ENCODE measurements at regions not wholly inside any gene's neighbourhood (a gene's known extent, or its start where the extent isn't known, plus 50 kb on each side); places are given as distances from the start of the nearest gene placed in this dataset.

GRCh38 chr18:26768385-26768784 is 97.1 kb downstream of the AQP4 start:
- H3K79me2 ChIP-seq (ENCODE audit: control insufficient read depth, insufficient read depth, low read length): no peaks in the 10 kb centered on the region
- intact Hi-C loops (cut with micrococcal nuclease): no loop called here
- no peak overlapping the region for H3K27ac ChIP-seq (ENCODE audit: insufficient read depth, low read depth, low read length)
- DNase-seq (ENCODE audit: low read depth, low spot score): no peak
- dilution Hi-C loops (cut with MboI; ENCODE audit: extremely low pct_ligation_motif_present, low sequenced_read_pairs): no loop called here
- CTCF ChIA-PET: no interaction called here
- no peak overlapping the region for H2AFZ ChIP-seq (ENCODE audit: low read depth, low read length)
- FAIRE-seq: no peak
- H4K20me1 ChIP-seq (replicated peaks; ENCODE audit: control insufficient read depth, extremely low read depth, insufficient read depth, low read length): no peaks in the 10 kb centered on the region
- no peak overlapping the region for H3K9ac ChIP-seq (replicated peaks; ENCODE audit: extremely low read depth, insufficient read depth, low read length)
- POLR2A ChIA-PET: no interaction called here
- no peaks in the 10 kb centered on the region for H3K4me1 ChIP-seq (ENCODE audit: control insufficient read depth, extremely low read depth, insufficient read depth, low read length)
- no peaks in the 10 kb centered on the region for H3K9me3 ChIP-seq (replicated peaks; ENCODE audit: control insufficient read depth, insufficient read depth, low read length)
- H3K9me1 ChIP-seq (replicated peaks; ENCODE audit: control insufficient read depth, extremely low read depth, insufficient read depth, low read length): no peaks in the 10 kb centered on the region
- H3K27me3 ChIP-seq (ENCODE audit: control insufficient read depth in 2 of 2, insufficient read depth in 2 of 2, low read length in 2 of 2): no peaks in the 10 kb centered on the region
- no peaks in the 10 kb centered on the region for H3K36me3 ChIP-seq (ENCODE audit: control insufficient read depth in 2 of 2, extremely low read depth in 1 of 2, insufficient read depth in 2 of 2, low read length in 2 of 2)
- no peak overlapping the region for H3K4me2 ChIP-seq (ENCODE audit: insufficient read depth, low read length)
- no peak overlapping the region for H3K4me3 ChIP-seq (replicated peaks in 1 of 3; ENCODE audit: insufficient read depth in 1 of 3, low read depth in 1 of 3, low read length in 3 of 3)
- TF ChIP-seq POLR2A (IDR thresholded peaks at IDR 0.05; ENCODE audit: low read depth, low read length): no peak
- no peak for TF ChIP-seq MYC (IDR thresholded peaks at IDR 0.05; ENCODE audit: low read depth, low read length)
- no peak for TF ChIP-seq JUN (IDR thresholded peaks at IDR 0.05; ENCODE audit: borderline replicate concordance, insufficient read depth, insufficient read length, low read depth)
- no peak for TF ChIP-seq POLR2AphosphoS5 (IDR thresholded peaks at IDR 0.05; ENCODE audit: insufficient read depth, low read depth, low read length)
- no TSS peak for BruUV-seq (replicated peaks)

GRCh38 chr18:26765498-26765897 is 100.0 kb downstream of the AQP4 start:
- Histone ChIP-seq H2AFZ (ENCODE audit: low read depth, low read length) (no peak overlapping the region), H3K27me3 (ENCODE audit: control insufficient read depth in 2 of 2, insufficient read depth in 2 of 2, low read length in 2 of 2) (no peaks in the 10 kb centered on the region), H3K9me3 (replicated peaks; ENCODE audit: control insufficient read depth, insufficient read depth, low read length) (no peaks in the 10 kb centered on the region), H3K4me1 (ENCODE audit: control insufficient read depth, extremely low read depth, insufficient read depth, low read length) (no peaks in the 10 kb centered on the region), H3K9ac (replicated peaks; ENCODE audit: extremely low read depth, insufficient read depth, low read length) (no peak overlapping the region), H3K4me3 (replicated peaks in 1 of 3; ENCODE audit: insufficient read depth in 1 of 3, low read depth in 1 of 3, low read length in 3 of 3) (no peak overlapping the region), H3K4me2 (ENCODE audit: insufficient read depth, low read length) (no peak overlapping the region), H3K9me1 (replicated peaks; ENCODE audit: control insufficient read depth, extremely low read depth, insufficient read depth, low read length) (no peaks in the 10 kb centered on the region), H3K79me2 (ENCODE audit: control insufficient read depth, insufficient read depth, low read length) (no peaks in the 10 kb centered on the region), H4K20me1 (replicated peaks; ENCODE audit: control insufficient read depth, extremely low read depth, insufficient read depth, low read length) (no peaks in the 10 kb centered on the region), H3K36me3 (ENCODE audit: control insufficient read depth in 2 of 2, extremely low read depth in 1 of 2, insufficient read depth in 2 of 2, low read length in 2 of 2) (no peaks in the 10 kb centered on the region), H3K27ac (ENCODE audit: insufficient read depth, low read depth, low read length) (no peak overlapping the region)
- no TSS peak for BruUV-seq (replicated peaks)
- TF ChIP-seq GATA2 (IDR thresholded peaks at IDR 0.05; ENCODE audit: insufficient read depth, insufficient read length, low read depth, low read length) (no peak), JUN (IDR thresholded peaks at IDR 0.05; ENCODE audit: borderline replicate concordance, insufficient read depth, insufficient read length, low read depth) (no peak), POLR2AphosphoS5 (IDR thresholded peaks at IDR 0.05; ENCODE audit: insufficient read depth, low read depth, low read length) (no peak), POLR2A (IDR thresholded peaks at IDR 0.05; ENCODE audit: low read depth, low read length) (no peak), FOS (IDR thresholded peaks at IDR 0.05; ENCODE audit: borderline replicate concordance, insufficient read depth, low read length) (no peak), EZH2 (IDR thresholded peaks at IDR 0.05; ENCODE audit: borderline replicate concordance, low read depth, low read length, severe bottlenecking) (no peak), MYC (IDR thresholded peaks at IDR 0.05; ENCODE audit: low read depth, low read length) (no peak)
- TF ChIP-seq, protein P1, sequence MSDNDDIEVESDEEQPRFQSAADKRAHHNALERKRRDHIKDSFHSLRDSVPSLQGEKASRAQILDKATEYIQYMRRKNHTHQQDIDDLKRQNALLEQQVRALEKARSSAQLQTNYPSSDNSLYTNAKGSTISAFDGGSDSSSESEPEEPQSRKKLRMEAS (IDR thresholded peaks at IDR 0.05; ENCODE audit: insufficient read depth, insufficient read length): no peak
- TF ChIP-seq, protein P2, sequence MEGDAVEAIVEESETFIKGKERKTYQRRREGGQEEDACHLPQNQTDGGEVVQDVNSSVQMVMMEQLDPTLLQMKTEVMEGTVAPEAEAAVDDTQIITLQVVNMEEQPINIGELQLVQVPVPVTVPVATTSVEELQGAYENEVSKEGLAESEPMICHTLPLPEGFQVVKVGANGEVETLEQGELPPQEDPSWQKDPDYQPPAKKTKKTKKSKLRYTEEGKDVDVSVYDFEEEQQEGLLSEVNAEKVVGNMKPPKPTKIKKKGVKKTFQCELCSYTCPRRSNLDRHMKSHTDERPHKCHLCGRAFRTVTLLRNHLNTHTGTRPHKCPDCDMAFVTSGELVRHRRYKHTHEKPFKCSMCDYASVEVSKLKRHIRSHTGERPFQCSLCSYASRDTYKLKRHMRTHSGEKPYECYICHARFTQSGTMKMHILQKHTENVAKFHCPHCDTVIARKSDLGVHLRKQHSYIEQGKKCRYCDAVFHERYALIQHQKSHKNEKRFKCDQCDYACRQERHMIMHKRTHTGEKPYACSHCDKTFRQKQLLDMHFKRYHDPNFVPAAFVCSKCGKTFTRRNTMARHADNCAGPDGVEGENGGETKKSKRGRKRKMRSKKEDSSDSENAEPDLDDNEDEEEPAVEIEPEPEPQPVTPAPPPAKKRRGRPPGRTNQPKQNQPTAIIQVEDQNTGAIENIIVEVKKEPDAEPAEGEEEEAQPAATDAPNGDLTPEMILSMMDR (IDR thresholded peaks at IDR 0.05; ENCODE audit: extremely low read depth in 1 of 2, insufficient read depth in 1 of 2, low read depth in 1 of 2, low read length in 2 of 2): no peak
- FAIRE-seq (no peak), DNase-seq (ENCODE audit: low read depth, low spot score) (no peak)
- intact Hi-C loops (cut with micrococcal nuclease): no loop called here
- ChIA-PET CTCF (no interaction called here), POLR2A (no interaction called here)
- dilution Hi-C loops (cut with MboI; ENCODE audit: extremely low pct_ligation_motif_present, low sequenced_read_pairs): no loop called here

Data from endothelial cell of umbilical vein (primary cell).